Stomach (tissue), 4 donors: ENCODE measurements at regions not wholly inside any gene's neighbourhood (a gene's known extent, or its start where the extent isn't known, plus 50 kb on each side); places are given as distances from the start of the nearest gene placed in this dataset.

ENCODE experiments used
- CTCF ChIP-seq, 7 experiments: fragments of 450-650 bp in 4 of 7; fragments of 200-600 bp in 3 of 7; sonication (generic) in 3 of 7; IDR thresholded peaks; one replicate each; pipeline ENCODE4 v1.5.1; 2016 to 2019; ENCODE audit warnings: antibody characterized with exemption in 7 of 7, control low read depth in 2 of 7, mild to moderate bottlenecking in 1 of 7
- POLR2A ChIP-seq, 4 donors: fragments of 450-650 bp; IDR thresholded peaks; one replicate each; pipeline ENCODE4 v1.6.1; 2016; ENCODE audit warnings: antibody characterized with exemption in 4 of 4, control low read depth in 2 of 4, mild to moderate bottlenecking in 1 of 4, moderate library complexity in 1 of 4
- POLR2AphosphoS5 ChIP-seq, 3 donors: sonication (generic); formaldehyde crosslinking; IDR thresholded peaks; one replicate each; pipeline ENCODE4 v1.6.1; 2016; ENCODE audit warnings: antibody characterized with exemption in 3 of 3

DNA sequence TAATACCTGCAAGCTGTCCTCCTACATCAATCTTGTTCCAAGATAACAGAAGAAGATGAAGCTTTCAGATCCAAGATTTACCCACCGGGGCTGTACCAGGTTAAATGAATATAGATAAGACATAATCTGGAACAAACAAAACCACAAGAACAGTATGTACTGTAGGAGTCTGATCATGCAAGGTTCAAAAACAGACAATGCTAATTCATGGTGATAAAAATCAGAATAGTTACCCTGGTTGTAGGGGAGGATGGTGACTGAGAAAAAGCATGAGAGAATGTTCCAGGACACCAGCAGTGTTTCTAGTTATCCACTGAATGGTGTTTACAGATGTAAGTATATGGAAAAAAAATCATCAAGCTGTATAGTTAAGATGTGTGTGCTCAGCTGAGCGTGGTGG lies 211.6 kb upstream of the TBL1X start:
- TF ChIP-seq CTCF (IDR thresholded peaks at IDR 0.05) (no peak), POLR2AphosphoS5 (IDR thresholded peaks at IDR 0.05) (no peak), POLR2A (IDR thresholded peaks at IDR 0.05) (no peak)
